ENCODE measurements at regions not wholly inside any gene's neighbourhood (a gene's known extent, or its start where the extent isn't known, plus 50 kb on each side); places are given as distances from the start of the nearest gene placed in this dataset.

DNA sequence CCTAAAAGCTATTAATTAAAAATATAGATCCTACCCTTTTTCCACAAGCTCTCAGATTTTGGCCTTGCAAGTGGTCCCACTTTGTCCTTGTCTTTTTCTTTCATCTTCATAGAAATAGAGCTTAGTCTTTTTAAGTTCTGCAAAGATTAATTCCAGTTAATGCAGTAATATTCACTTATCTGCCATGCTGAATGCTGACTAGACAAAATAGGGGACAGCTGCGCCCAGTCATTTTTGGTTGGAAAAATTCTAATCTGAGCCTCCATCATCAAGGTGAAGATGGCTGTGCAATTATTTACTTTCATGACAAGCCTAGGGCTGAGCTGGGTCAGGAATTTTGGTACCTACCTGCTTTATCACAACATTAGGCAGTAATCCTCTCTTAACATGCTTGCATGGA is 241.3 kb upstream of the CXorf66 start:
- TF ChIP-seq CTCF (IDR thresholded peaks at IDR 0.05; ENCODE audit: partially characterized antibody, unreplicated experiment): no peak
- H3K9me3 Mint-ChIP-seq (ENCODE audit: unreplicated experiment): peaks cover 1% of the 10 kb centered on the region
- no peaks in the 10 kb centered on the region for H3K27me3 Mint-ChIP-seq (ENCODE audit: unreplicated experiment)
- DNase-seq: no peak
- no peak overlapping the region for H3K27ac Mint-ChIP-seq (ENCODE audit: unreplicated experiment)
- no peaks in the 10 kb centered on the region for H3K36me3 Mint-ChIP-seq (ENCODE audit: unreplicated experiment)
- no peaks in the 10 kb centered on the region for H3K4me1 Mint-ChIP-seq (ENCODE audit: low read depth, unreplicated experiment)
- H3K4me3 Mint-ChIP-seq (ENCODE audit: unreplicated experiment): no peak overlapping the region

- no peak for TF ChIP-seq CTCF (IDR thresholded peaks at IDR 0.05; ENCODE audit: partially characterized antibody, unreplicated experiment)
- Mint-ChIP-seq H3K9me3 (ENCODE audit: unreplicated experiment) (no peaks in the 10 kb centered on the region), H3K27ac (ENCODE audit: unreplicated experiment) (no peak overlapping the region), H3K4me1 (ENCODE audit: low read depth, unreplicated experiment) (no peaks in the 10 kb centered on the region), H3K27me3 (ENCODE audit: unreplicated experiment) (no peaks in the 10 kb centered on the region), H3K4me3 (ENCODE audit: unreplicated experiment) (no peak overlapping the region), H3K36me3 (ENCODE audit: unreplicated experiment) (no peaks in the 10 kb centered on the region)
- no peak for DNase-seq
Observed at GRCh38 chrX:140190441-140191108, 225.3 kb upstream of the CXorf66 start.

DNA sequence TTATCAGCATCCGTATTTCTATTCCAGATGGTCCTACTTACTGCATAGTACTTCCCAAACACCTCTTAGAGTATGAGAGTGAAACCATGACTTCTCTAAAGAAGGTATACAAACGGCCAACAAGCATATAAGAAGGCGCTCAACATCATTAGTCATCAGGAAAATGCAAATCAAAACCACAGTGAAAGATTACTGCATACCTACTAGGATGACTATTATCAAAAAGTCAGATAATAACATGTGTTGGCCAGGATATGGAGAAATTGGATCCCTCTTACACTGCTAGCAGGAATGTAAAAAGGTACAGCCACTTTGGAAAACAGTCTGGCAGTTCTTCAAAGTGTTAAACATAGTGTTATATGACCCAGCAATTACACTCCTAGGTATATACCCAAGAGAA is 215.3 kb upstream of the CXorf66 start:
- no peaks in the 10 kb centered on the region for H3K9me3 Mint-ChIP-seq (ENCODE audit: unreplicated experiment)
- H3K4me1 Mint-ChIP-seq (ENCODE audit: low read depth, unreplicated experiment): no peaks in the 10 kb centered on the region
- H3K36me3 Mint-ChIP-seq (ENCODE audit: unreplicated experiment): no peaks in the 10 kb centered on the region
- H3K27ac Mint-ChIP-seq (ENCODE audit: unreplicated experiment): no peak overlapping the region
- no peak overlapping the region for H3K4me3 Mint-ChIP-seq (ENCODE audit: unreplicated experiment)
- peaks cover 3% of the 10 kb centered on the region for H3K27me3 Mint-ChIP-seq (ENCODE audit: unreplicated experiment)
- no peak for TF ChIP-seq CTCF (IDR thresholded peaks at IDR 0.05; ENCODE audit: partially characterized antibody, unreplicated experiment)
- no peak for DNase-seq

DNA sequence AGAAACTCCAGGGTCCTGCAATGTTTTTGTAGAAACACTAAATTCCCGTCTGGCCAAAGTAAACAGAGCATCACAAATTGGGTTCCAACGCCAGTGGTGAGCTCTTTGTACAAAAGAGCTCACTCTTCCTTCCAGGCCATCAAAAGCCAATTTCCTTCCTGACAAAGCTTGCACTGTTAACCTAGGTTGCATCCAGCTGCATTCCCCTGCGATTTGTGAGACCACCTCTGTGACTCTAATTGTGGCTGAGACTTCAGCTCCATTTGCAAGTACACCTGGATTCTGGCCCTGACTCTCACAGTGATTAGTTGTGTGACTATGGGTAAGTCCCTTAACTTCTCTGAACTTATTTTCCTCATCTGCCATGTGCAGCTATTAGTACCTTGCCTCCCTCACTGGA is 212.5 kb upstream of the CXorf66 start:
- H3K4me3 Mint-ChIP-seq (ENCODE audit: unreplicated experiment): no peak overlapping the region
- H3K4me1 Mint-ChIP-seq (ENCODE audit: low read depth, unreplicated experiment): no peaks in the 10 kb centered on the region
- TF ChIP-seq CTCF (IDR thresholded peaks at IDR 0.05; ENCODE audit: partially characterized antibody, unreplicated experiment): no peak
- no peaks in the 10 kb centered on the region for H3K9me3 Mint-ChIP-seq (ENCODE audit: unreplicated experiment)
- H3K36me3 Mint-ChIP-seq (ENCODE audit: unreplicated experiment): no peaks in the 10 kb centered on the region
- no peak for DNase-seq
- peaks cover 3% of the 10 kb centered on the region for H3K27me3 Mint-ChIP-seq (ENCODE audit: unreplicated experiment)
- no peak overlapping the region for H3K27ac Mint-ChIP-seq (ENCODE audit: unreplicated experiment)

DNA sequence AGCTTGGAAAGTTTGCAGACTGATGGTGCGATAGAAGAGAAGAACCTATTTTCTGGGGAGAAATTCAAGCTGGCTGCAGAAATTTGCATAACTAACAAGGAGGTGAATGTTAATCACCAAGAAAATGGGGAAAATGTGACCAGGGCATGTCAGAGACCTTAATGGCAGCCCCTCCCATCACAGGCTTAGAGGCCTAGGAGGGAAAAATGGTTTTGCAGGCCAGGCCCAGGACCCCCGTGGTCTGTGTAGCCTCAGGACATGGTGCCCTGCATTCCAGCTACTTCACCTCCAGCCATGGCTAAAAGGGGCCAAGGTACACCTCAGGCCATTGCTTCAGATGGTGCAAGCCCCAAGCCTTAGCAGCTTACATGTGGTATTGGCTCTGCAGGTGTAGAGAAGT is 207.1 kb upstream of the CXorf66 start:
- Mint-ChIP-seq H3K36me3 (ENCODE audit: unreplicated experiment) (peaks cover 6% of the 10 kb centered on the region), H3K27ac (ENCODE audit: unreplicated experiment) (no peak overlapping the region), H3K4me1 (ENCODE audit: low read depth, unreplicated experiment) (no peaks in the 10 kb centered on the region), H3K9me3 (ENCODE audit: unreplicated experiment) (no peaks in the 10 kb centered on the region), H3K4me3 (ENCODE audit: unreplicated experiment) (no peak overlapping the region), H3K27me3 (ENCODE audit: unreplicated experiment) (peaks cover 3% of the 10 kb centered on the region)
- DNase-seq: no peak
- no peak for TF ChIP-seq CTCF (IDR thresholded peaks at IDR 0.05; ENCODE audit: partially characterized antibody, unreplicated experiment)

Data from glutamatergic neuron (in vitro differentiated cells).